DMS53 (cell line): ENCODE measurements at regions not wholly inside any gene's neighbourhood (a gene's known extent, or its start where the extent isn't known, plus 50 kb on each side); places are given as distances from the start of the nearest gene placed in this dataset.
A peak's percentile ranks its signal among the peaks of the same experiment; 100 is the strongest.

Experiments
- DNase-seq: peaks from one replicate; lab custom pipeline; 2025; lab: John Stamatoyannopoulos, UW

DNA sequence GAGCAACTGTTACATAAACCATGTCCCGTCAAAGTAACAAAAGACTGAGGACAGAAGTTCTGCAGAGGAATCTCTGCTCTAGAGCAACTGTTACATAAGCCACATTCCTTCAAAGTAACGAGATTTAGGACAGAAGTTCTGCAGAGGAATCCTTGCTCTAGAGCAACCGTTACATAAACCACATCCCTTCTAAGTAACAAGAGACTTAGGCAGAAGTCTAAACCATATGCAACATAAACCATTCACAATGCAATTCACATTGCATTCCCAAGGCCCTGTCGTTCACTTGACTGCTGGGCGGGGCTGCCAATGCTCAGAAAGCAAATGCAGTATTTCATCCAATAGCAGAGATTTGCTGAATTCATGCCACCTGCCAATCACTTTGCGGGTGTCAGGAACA lies 124.4 kb upstream of the PUDP start:
- no peak for DNase-seq

DNA sequence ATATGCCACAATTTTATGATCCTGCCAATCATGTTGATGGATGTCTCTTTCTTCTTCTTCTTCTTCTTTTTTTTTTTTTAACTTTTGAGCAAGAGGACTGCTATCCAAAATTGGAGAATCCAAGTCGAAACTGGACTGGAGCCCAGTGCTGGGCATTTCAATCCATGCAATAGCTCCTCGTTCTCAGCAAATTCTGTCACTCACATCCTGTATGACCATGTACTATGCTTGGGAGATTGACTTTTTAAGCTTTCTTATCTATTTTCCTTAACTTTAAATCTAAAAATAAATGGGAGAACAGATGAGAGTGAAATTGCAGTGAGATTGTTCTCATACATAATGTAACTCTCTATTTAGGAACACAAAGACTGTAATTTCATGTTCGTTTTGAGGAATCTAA lies 123.0 kb upstream of the PUDP start:
- no peak for DNase-seq

DNA sequence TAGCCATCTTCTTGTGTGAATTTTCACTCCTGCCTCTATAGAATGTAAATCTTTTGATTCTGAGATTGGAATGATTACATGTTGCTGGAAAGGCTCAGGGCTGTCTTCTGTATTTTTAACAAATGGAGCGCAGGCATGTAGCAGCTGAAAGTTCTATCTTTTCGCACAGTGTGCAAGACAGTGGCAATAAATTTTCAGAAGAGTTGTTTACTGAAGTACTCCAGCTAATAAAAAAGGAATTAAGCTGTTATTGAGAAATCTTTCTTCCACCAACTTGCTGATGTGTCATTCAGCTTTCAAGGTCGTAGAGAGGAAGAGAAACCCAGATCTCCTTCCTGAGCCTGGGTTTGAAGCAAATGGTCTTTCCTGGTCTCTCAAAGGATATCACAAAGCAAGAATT lies 122.0 kb upstream of the PUDP start:
- DNase-seq, result no peak

DNA sequence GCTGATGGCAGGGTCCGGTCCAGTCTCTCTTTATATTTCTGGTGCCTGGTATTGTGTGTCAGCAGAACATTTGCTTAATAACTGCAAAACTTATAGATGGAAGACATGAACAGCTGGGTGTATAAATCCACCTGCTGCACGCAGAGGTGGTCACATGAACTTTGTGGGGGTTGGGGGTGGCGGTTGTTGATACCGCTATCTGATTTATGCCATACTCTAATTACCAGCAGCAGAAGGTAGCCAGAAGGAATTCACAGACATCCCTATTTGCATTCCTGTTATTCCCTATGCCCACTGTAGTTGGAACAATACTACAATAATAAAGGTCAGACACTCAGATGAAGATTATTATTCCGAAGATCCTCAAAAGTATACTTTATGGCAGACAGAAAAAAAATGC lies 121.6 kb upstream of the PUDP start:
- no peak for DNase-seq

DNA sequence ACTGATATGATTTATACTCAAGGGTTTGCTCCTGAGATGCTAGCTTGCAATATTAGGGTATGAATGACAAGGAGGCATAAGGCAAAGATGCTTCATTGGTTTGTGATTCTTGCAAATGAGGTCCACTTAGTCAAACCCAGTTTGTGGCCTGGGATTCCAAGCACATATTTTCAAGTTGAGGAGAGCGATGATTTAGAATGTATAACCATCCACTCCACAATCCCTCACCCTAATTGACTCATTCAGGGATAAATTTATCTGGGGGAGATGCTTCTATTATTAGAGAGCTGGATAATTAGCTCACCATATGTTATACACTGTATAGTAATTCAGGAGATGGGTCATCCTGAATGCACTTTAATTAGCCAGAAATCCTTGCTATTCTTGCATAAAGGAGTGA lies 118.3 kb upstream of the PUDP start:
- DNase-seq, result no peak

DNA sequence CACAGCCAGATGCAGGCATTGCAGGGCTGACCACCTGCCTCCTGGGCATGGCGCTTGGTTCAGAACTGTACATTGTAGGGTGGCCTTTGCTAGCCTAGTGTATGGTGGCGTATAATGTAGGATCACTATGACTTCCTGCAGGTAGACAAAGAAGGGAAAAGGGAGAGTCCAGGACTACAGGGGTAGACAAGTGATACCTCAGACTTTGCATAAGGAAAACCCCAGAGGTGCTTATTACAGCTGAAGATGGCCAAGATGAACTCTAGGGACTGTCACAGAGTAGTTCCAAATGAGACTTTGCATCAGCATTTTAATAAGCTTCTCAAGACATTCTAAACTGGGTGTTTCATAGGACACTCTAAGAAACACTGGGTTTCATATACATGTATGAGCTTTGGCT lies 116.4 kb upstream of the PUDP start:
- DNase-seq, result no peak

DNA sequence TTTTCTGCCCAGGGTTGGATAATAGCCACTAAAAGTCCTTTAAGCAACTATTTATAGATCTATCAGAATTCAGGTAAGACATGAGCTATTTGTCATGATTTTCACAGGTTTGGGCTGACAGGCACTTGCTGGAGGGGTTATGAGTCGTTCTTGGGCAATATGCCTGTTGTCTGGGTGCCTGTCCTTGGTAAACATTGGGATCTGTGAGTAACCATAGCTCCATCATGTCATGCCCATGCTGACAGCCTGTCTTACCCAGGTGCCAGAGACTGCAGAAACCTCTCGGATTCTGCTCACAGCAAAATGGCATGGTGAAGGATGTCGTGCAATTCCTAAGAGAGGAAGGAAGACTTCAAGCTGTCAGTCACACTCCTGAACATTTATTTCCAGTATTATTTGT lies 116.0 kb upstream of the PUDP start:
- DNase-seq, result peak; percentile 1

DNA sequence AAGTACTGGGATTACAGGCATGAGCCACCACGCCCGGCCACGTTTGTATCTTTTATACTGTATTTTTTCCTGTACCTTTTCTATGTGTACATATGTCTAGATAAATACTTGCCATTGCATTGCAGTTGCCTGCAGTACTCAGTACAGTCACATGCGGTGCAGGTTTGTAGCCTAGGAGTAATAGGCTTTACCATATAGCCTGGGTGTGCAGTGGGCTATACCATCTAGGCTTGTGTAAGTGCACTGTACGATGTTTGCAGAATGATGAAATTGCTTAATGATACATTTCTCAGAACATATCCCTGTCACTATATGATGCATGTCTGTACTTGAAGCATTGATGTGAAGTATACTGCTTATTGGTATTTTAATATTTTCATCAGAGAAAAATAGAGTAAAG lies 115.4 kb upstream of the PUDP start:
- DNase-seq, result no peak

DNA sequence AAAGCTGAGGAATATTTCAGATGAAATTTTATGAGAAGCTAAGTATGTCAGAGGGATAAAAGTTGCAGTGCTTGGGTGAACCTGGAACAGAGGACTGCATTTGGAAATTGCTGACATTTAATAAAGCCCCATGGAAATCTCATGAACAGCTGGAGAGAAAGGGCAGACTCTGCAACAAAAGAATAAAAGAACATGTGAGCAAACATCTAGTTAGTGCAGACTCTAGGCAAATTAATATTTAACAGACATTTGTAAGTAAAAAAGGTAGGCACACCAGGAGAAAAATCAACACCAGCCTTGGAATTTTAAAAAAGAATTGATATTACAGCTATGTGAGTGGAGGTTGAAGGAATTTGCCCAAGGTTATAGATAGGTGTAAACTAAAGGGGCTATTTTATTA lies 114.6 kb upstream of the PUDP start:
- DNase-seq, result peak; percentile 0

DNA sequence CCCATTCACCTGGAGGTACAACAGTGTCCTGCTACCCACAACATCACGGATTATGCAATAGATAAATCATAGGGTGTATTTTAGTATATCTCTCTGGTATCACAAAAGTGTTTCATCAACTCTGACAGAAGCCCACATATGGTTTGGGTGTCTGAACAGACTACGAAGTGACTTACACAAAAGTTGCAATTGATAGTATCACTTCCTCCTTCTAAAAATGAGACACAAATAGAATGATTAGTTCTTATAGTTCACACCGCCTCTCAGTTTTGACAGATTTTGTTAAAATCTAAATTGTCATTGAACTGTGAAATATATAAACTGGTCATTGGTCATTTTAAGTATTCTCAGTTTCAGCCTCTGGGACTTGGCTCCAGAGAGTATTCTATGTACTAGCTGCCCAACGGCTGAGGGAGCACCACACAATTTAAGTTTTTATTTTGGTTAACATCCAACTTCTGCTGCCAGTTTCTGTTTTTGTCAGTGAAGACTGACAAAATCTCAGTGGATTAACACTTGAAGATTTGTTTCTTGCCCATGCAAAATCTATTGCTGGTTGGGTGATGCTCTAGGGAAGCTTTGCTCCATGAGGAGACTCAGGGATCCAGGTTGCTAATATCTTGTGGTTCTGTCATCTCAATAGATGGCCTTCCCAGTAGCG lies 113.8 kb upstream of the PUDP start:
- DNase-seq, result no peak

DNA sequence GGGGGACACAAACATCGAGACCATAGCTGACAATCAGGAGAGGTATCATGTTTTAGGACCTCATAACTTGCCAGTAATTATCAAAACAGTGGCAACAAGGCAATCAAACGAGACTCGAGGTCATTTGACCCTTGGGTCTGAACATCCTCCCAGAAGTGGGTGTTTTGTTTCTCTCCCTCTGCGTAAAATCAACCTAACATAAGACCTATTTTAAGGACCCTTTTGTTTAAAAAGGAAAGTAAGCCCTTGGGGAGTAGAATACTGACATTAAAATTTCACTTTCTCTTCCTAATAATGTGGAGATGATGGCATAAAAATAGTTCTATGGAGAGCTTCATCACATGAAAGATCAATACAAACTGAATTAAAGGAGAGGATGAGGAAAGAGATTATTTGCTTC lies 106.2 kb upstream of the PUDP start:
- DNase-seq, result no peak

DNA sequence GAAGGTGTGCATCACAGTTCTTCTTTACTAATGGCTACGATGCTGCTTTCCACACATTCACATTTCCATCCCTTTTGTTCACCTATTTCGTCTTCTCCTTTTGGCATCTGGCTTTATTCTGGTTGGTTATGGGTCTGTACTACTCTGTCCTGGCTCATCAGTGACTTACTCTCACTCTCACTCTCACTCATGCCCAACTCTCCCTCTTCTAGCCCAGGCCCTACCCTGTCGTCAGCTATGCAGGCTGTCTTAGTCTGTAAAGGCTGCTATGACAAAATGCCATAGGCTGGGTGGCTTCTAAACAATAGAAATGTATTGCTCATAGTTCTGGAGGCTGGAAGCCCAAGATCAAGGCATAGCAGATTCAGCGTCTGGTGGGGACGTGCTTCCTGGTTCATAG lies 105.6 kb upstream of the PUDP start:
- no peak for DNase-seq

DNA sequence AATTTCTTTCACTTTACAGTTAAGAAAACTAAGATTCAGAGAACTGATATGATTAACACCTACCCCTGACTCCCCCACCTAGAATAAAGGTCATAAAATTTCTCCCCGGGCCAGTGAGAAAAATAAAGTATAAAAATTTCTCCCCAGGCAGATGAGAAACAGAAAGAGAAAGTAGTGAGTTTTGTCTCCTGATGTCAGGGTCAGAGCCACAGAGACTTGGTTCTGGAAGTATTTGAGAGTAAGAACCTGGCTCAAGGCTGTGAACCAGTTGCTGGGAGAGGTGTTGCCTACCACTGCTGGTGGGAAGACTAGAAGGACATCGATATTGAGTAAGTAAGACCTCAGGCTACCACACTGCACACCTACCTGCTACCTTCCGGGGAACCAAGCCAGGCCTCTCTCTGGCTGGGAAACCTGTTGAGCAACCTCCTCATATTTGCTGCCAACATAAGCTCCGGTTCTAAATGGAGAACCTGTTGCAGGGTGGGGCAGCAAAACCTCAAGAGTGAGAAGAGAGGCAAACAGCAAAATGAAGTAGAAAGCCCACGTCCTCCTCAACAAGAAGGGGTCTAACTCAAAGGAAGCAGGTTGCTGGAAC lies 104.2 kb upstream of the PUDP start:
- peak; percentile 26 for DNase-seq

DNA sequence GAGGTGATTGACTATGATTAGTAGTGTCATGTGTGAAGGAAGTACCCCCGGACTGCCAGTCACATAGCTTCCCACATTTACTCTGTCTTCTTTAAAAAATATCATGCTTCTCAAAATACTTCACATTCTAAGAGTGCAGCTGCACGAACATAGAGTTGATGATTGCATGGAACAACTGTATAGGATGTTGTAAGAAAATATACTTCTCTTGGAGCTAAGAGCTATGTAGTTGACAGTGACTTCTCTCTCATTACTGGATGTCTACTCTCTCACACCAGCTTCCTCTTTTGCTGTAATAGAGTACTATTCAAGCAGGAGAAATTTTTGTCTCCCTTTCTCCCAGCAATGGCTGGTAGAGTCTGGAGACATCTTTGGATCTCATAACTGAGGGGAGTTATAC lies 99.4 kb upstream of the PUDP start:
- no peak for DNase-seq

DNA sequence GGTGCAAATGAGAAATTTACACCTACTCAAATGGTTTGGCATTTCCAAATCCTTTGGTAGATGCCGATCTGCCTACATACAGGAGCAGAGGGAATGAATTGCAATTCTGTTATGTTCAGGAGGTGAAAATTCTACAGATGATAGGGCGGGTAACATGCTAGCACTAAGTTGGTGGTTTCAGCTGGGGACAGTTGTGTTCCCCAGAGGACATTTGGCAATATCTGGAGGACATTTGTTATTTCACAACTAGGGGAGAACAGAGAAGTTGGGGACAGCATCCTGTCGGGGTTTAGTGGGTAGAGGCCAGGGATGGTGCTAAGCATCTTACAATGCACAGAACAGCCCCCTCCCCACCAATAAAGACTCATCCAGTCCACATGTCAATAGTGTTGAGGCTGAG lies 96.5 kb upstream of the PUDP start:
- no peak for DNase-seq

DNA sequence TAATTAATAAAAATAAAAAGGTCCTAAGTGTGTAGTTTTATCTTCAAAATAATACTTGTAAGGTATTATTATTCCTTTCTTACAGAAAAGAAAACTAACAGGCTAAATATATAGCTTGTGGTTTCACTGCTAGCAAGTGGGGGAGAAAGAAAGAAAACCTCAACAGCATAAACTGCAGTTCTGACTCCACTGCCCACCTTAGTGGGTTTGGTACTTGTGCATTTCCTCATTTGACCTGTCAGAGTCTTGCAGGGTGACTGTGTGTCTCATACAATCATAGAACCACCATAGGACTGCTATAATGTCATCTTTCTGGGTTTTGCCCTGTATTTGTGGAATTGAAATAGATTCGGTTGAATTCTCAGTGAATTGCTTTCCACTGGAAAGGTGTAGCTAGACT lies 94.7 kb upstream of the PUDP start:
- DNase-seq, result no peak

DNA sequence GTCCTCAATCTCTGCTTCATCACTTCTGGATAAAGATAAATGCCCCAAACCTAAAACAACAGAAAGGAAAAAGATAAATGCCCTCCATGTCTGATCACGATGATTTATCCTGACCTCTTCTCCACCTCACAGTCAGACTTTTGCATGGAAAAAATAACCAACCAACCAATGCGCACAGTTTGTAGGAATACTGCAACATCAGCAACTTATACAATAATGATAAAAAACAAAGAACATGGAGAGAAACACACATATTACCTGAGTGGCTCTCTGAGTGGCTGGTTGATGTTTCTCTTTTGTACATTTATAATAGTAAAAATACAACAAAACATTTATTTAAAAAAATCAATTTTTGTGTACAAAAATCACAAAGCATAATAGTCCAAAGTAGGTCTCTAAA lies 93.0 kb upstream of the PUDP start:
- no peak for DNase-seq

DNA sequence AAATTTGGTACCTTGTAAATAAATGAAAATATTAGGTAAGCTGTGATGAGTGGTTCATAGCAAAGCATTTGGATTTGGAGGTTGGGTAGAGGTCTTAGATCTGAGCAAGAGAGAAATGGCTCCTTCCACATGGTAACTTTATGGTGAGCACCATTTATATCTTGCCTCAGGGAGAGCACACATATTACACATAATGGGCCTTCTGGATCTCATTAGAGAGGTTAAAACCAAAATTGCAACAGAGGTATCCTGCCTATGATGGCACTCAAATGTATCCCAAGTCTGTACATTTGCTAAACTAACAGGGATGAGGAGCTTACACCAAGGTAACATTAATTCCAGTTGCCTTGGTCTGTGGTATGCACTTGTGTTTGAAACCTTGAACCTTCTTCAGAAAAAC lies 87.1 kb upstream of the PUDP start:
- DNase-seq, result no peak

DNA sequence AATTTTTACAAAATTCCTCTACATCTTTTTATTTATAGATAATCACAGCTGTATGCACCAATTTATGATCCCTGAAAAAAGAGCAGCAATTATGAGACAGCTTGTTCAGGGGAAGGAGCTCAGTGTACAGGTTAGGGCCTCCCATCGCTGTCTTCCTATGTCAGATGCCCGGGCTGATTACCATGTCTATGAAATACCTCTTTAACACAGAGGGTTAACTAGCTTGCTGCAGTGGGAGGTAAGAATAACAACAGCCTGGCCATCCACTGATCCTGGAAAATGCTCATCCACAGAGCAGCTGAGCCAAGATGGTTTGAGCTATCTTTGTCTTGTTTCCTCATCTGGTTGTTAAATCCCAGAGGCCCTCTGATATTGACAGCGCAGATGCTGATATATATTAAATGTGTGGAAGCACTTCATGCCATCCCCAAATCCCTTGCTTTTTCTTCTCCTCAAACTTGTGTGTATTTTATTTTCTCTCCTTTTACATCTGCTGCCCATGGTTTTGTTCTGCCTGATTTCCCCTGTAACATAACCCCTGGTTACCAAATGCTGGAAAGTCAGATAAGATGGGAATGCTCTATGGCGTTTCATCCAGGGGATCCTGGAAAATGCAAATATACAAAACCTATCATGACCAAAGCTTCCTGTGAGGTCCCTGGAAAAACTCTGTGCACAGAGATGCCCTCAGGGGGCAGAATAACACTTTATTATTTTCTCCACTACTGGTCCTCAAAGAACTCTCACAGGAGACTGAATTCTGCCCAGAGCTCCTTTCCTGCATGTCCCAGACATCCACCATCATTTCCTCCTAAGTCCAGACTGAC lies 85.8 kb upstream of the PUDP start:
- no peak for DNase-seq

DNA sequence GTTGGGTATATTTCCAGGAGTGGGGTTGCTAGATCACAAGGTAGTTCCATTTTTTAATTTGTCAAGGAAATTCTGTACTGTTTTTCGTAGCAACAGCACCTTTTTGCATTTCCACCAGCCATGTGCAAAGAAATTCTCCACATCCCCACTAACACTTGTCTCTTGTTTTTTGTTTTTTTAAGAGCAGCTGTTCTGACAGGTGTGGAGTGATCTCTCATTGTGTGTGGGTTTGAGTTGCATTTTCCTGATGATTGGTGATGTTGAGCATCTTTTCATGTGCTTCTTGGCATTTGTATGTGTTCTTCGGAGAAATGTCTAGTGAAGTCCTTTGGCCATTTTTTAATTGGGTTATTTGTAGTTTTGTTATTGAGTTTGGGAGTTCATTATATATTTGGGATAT lies 80.3 kb upstream of the PUDP start:
- DNase-seq, result no peak

DNA sequence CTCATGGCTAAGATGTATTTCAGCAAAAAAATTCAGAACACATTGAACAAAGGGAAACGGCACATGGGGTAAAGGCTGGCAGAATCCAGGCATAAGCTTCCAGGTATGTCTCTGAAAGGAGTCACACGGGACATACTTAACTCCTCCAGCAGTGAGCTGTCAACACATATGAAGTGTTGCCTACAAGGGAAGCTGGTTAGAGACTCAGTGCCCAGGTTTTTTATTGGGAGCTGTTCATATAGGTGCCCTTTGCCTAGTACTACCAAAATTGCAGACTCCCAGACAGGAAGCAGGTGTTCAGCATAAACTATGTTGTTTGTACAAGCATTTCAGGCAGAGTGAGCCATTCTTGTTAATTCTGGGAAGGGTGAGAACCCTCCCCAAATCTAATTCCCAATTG lies 77.4 kb upstream of the PUDP start:
- peak; percentile 59 for DNase-seq

DNA sequence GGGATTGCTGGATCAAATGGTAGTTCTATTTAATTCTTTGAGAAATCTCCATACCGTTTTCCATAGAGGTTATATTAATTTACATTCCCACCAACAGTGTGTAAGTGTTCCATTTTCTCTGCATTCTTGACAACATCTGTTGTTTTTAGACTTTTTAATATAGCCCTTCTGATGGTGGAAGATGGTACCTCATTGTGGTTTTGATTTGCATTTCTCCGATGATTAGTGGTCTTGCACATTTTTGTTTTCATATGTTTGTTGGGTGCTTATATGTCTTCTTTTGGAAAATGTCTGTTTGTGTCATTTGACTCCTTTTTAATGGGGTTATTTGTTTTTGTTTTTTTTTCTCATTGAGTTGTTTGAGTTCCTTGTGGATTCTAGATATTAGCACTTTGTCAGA lies 75.3 kb upstream of the PUDP start:
- DNase-seq, result no peak

DNA sequence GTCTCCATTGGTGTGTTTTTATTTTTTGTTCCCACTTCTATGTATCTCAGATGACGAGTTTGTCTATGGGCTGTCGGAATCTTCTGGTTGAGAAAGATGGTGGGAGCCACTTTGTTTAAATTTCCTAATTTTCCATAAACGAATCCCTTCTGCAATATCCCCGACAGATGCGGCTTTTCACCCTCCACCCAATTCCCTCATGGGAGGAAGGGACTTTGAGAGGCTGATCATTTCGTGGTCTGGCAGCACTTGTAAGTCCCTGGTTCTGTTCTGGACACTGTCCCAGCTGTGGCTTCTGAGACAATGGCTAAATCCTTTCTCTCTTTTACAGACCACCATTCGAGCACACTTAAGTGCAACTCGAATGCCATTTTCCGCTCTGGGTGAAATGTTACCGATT lies 72.2 kb upstream of the PUDP start:
- DNase-seq, result no peak
